ENCODE measurements at regions not wholly inside any gene's neighbourhood (a gene's known extent, or its start where the extent isn't known, plus 50 kb on each side); places are given as distances from the start of the nearest gene placed in this dataset.

DNA sequence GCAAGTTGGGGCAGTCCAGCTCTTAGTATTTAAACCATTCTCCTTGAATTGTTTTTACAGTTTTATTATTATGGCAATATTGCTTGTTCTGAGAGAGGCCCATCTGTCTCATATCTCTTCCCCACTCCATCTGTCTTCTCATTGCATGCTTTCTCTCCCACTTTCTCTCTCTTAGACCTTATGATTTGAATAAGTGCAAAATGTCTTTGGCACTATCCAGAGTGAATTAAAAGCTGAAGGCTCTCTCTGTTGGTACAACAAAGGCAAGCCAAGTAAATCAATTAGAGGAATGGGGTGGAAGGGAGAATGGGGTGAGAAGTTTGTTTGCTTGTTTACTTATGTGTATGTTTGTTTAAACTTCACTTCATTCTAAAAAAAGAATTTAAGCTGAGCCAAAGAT, 195.3 kb upstream of the RFX3 start:
- TF ChIP-seq, protein P1, sequence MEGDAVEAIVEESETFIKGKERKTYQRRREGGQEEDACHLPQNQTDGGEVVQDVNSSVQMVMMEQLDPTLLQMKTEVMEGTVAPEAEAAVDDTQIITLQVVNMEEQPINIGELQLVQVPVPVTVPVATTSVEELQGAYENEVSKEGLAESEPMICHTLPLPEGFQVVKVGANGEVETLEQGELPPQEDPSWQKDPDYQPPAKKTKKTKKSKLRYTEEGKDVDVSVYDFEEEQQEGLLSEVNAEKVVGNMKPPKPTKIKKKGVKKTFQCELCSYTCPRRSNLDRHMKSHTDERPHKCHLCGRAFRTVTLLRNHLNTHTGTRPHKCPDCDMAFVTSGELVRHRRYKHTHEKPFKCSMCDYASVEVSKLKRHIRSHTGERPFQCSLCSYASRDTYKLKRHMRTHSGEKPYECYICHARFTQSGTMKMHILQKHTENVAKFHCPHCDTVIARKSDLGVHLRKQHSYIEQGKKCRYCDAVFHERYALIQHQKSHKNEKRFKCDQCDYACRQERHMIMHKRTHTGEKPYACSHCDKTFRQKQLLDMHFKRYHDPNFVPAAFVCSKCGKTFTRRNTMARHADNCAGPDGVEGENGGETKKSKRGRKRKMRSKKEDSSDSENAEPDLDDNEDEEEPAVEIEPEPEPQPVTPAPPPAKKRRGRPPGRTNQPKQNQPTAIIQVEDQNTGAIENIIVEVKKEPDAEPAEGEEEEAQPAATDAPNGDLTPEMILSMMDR (IDR thresholded peaks at IDR 0.05; ENCODE audit: insufficient read depth, low read length, poor library complexity, severe bottlenecking): no peak
- Histone ChIP-seq H3K27me3 (replicated peaks; ENCODE audit: control insufficient read depth, insufficient read depth, low read length) (no peaks in the 10 kb centered on the region), H3K4me3 (replicated peaks; ENCODE audit: low read depth, low read length) (no peak overlapping the region), H3K36me3 (ENCODE audit: control insufficient read depth, insufficient read depth, low read length) (no peaks in the 10 kb centered on the region)
- no peak for DNase-seq (ENCODE audit: extremely low read depth, insufficient read length)

DNA sequence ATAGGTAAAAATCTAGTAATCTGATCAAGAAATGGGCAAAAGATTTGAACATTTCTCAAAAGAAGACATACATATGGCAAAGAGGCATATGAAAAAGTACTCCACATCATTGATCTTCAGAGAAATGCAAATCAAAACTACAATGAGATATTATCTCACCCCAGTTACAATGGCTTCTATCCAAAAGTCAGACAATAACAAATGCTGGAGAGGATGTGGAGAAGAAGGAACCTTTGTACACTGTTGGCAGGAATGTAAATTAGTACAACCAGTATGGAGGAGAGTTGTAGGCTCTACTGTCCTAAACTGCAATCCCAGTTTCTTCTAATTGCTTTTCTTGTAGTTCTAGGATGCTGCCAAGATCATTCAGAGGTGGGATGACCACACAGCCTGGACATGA, 193.5 kb upstream of the RFX3 start:
- DNase-seq (ENCODE audit: extremely low read depth, insufficient read length): no peak
- Histone ChIP-seq H3K4me3 (replicated peaks; ENCODE audit: low read depth, low read length) (no peak overlapping the region), H3K27me3 (replicated peaks; ENCODE audit: control insufficient read depth, insufficient read depth, low read length) (no peaks in the 10 kb centered on the region), H3K36me3 (ENCODE audit: control insufficient read depth, insufficient read depth, low read length) (no peaks in the 10 kb centered on the region)
- TF ChIP-seq, protein P1 (IDR thresholded peaks at IDR 0.05; ENCODE audit: insufficient read depth, low read length, poor library complexity, severe bottlenecking): no peak

DNA sequence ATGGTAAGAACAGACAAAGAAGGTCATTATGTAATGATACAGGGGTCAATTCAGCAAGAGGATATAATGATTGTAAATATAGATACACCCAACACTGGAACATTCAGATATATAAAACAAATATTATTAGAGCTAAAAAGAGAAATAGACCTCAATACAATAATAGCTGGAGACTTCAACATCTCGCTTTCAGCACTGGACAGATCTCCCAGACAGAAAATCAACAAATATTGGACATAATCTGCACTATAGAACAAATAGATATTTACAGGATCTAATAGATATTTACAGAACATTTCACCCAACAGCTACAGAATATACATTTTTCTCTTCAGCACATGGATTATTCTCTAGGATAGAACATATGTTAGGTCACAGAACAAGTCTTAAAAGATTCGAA, 190.6 kb upstream of the RFX3 start:
- DNase-seq (ENCODE audit: extremely low read depth, insufficient read length): no peak
- TF ChIP-seq, protein P1 (IDR thresholded peaks at IDR 0.05; ENCODE audit: insufficient read depth, low read length, poor library complexity, severe bottlenecking): no peak
- H3K4me3 ChIP-seq (replicated peaks; ENCODE audit: low read depth, low read length): no peak overlapping the region
- H3K36me3 ChIP-seq (ENCODE audit: control insufficient read depth, insufficient read depth, low read length): no peaks in the 10 kb centered on the region
- H3K27me3 ChIP-seq (replicated peaks; ENCODE audit: control insufficient read depth, insufficient read depth, low read length): no peaks in the 10 kb centered on the region

DNA sequence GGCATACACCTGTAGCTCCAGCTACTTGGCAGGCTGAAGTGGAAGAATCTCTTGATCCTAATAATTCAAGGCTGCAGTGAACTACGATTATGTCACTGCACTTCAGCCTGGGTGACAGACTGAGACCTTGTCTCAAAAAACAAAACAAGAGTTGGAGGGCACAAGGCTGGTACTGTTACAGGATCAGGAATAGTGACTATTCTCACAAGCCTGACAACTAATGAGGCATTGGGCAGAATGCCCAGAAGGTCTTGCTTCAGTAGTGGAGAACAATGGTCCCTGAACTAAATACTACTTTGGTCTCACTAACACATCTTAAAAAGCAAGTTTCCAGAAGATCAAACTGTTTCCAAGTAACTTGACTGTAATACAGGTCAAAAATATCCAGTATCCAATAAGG, 182.9 kb upstream of the RFX3 start:
- H3K4me3 ChIP-seq (replicated peaks; ENCODE audit: low read depth, low read length): no peak overlapping the region
- no peaks in the 10 kb centered on the region for H3K36me3 ChIP-seq (ENCODE audit: control insufficient read depth, insufficient read depth, low read length)
- TF ChIP-seq, protein P1 (IDR thresholded peaks at IDR 0.05; ENCODE audit: insufficient read depth, low read length, poor library complexity, severe bottlenecking): no peak
- no peak for DNase-seq (ENCODE audit: extremely low read depth, insufficient read length)
- H3K27me3 ChIP-seq (replicated peaks; ENCODE audit: control insufficient read depth, insufficient read depth, low read length): no peaks in the 10 kb centered on the region

DNA sequence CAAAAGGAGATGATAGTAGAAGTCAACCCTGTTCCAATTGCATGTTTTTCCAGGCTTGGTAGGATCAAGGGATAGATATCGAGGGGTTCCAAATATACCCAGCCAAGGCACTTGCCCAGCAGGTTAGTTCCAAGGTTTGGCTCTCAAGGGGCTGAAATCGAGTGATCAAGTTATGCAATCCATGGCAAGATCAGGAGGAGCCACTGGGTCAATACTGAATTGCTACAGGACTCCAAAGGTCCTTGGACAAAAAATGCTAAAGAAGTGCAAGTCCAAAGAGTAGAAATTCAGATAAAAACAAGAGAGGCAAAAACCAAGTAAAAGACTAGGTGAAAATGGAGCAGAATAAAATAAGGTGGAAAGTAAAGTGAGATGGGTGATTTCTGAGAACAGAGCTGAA, 179.1 kb upstream of the RFX3 start:
- Histone ChIP-seq H3K27me3 (replicated peaks; ENCODE audit: control insufficient read depth, insufficient read depth, low read length) (no peaks in the 10 kb centered on the region), H3K4me3 (replicated peaks; ENCODE audit: low read depth, low read length) (no peak overlapping the region)
- TF ChIP-seq, protein P1 (IDR thresholded peaks at IDR 0.05; ENCODE audit: insufficient read depth, low read length, poor library complexity, severe bottlenecking): no peak

DNA sequence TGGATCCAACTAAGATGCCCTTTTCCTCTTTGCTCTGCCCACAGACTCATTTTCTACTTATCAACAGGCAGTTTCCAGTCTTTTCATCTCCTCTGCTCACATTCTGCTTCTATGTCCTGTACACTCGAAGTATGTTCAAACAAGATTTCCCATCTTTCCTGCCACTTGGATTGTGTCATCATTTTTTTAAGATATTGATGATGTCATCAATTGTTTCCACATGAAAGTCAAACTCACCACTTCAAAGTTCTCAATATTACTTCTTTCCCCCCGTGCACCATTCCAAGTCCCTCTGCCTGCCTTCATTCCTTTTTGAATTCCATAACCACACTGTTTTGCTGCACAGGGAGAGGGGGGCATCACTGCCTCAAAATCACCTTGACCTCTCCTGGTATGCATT, 175.0 kb upstream of the RFX3 start:
- no peaks in the 10 kb centered on the region for H3K36me3 ChIP-seq (ENCODE audit: control insufficient read depth, insufficient read depth, low read length)
- no peak overlapping the region for H3K4me3 ChIP-seq (replicated peaks; ENCODE audit: low read depth, low read length)
- TF ChIP-seq, protein P1 (IDR thresholded peaks at IDR 0.05; ENCODE audit: insufficient read depth, low read length, poor library complexity, severe bottlenecking): no peak
- no peaks in the 10 kb centered on the region for H3K27me3 ChIP-seq (replicated peaks; ENCODE audit: control insufficient read depth, insufficient read depth, low read length)
- DNase-seq (ENCODE audit: extremely low read depth, insufficient read length): no peak

More for the DNA sequence above, 179.1 kb upstream of the RFX3 start:
- DNase-seq (ENCODE audit: extremely low read depth, insufficient read length): no peak
- no peaks in the 10 kb centered on the region for H3K36me3 ChIP-seq (ENCODE audit: control insufficient read depth, insufficient read depth, low read length)
